KMS-11 (cell line): ENCODE measurements at regions not wholly inside any gene's neighbourhood (a gene's known extent, or its start where the extent isn't known, plus 50 kb on each side); places are given as distances from the start of the nearest gene placed in this dataset.

Experiments used
- H2AFZ ChIP-seq: fragments of 200-600 bp; sonication (generic); 2 replicates; pipeline ENCODE4 v1.6.1; 2016; ENCODE audit warnings: antibody characterized with exemption, mixed run types, low read depth
- H3K27ac ChIP-seq: fragments of 200-600 bp; sonication (generic); 2 replicates; pipeline ENCODE4 v1.6.1; 2016; ENCODE audit warnings: mild to moderate bottlenecking, mixed run types
- H3K27me3 ChIP-seq: fragments of 200-600 bp; sonication (generic); 2 replicates; pipeline ENCODE4 v1.6.1; 2017; ENCODE audit warnings: mild to moderate bottlenecking, low read depth, mixed run types, moderate library complexity; ENCODE audit not compliant: insufficient read depth
- H3K36me3 ChIP-seq: fragments of 200-600 bp; sonication (generic); 2 replicates; pipeline ENCODE4 v1.6.1; 2017; ENCODE audit warnings: mild to moderate bottlenecking, mixed run types; ENCODE audit not compliant: insufficient read depth
- H3K4me1 ChIP-seq: fragments of 200-600 bp; sonication (generic); 2 replicates; pipeline ENCODE4 v1.6.1; 2016; ENCODE audit warnings: mild to moderate bottlenecking, low read depth, mixed run types; ENCODE audit not compliant: poor library complexity, severe bottlenecking
- H3K4me2 ChIP-seq: fragments of 200-600 bp; sonication (generic); 2 replicates; pipeline ENCODE4 v1.7.0; 2016; ENCODE audit warnings: mild to moderate bottlenecking, mixed run types
- H3K4me3 ChIP-seq: fragments of 200-600 bp; sonication (generic); IDR thresholded peaks from 2 replicates; pipeline ENCODE4 v1.6.1; 2017; ENCODE audit warnings: low read depth, low read length, mixed read lengths; ENCODE audit not compliant: insufficient read depth
- H3K79me2 ChIP-seq: fragments of 200-600 bp; sonication (generic); 2 replicates; pipeline ENCODE4 v1.6.1; 2016; ENCODE audit warnings: low read depth, mixed run types; ENCODE audit not compliant: insufficient read depth
- H3K9ac ChIP-seq: fragments of 200-600 bp; sonication (generic); 2 replicates; pipeline ENCODE4 v1.6.1; 2016; ENCODE audit warnings: mild to moderate bottlenecking, mixed run types
- H4K20me1 ChIP-seq: fragments of 200-600 bp; sonication (generic); 2 replicates; pipeline ENCODE4 v1.6.1; 2016; ENCODE audit warnings: mild to moderate bottlenecking, mixed run types; ENCODE audit not compliant: insufficient read depth
- TF ChIP-seq, protein P1 (sequence below): fragments of 200-600 bp; sonication (generic); conservative IDR thresholded peaks from 2 replicates; pipeline ENCODE4 v1.6.1; 2017; ENCODE audit warnings: low read depth, mild to moderate bottlenecking, antibody characterized with exemption, low read length, moderate library complexity, mixed read lengths

DNA sequence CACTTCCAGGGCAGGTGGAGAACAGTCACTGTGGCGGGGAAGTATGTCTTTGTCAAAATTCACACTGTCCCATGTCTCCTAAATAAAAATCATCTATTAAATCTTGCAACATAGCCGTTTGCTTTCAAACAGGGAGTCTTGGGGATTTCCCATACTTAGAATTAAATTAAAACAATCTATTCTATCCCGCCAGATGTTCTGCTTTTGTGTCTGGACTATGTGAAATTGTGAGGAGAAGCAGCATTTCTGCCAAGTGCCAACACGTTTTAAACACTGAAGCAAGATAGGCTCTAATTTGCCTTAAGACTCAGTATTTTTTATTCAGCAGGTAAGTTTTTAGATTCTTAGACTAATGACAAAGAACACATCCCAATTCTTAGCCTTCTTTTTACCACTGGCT, 73.7 kb downstream of the SPATA31C2 start:
- Histone ChIP-seq H4K20me1 (no peaks in the 10 kb centered on the region), H3K4me2 (no peak overlapping the region), H3K79me2 (no peaks in the 10 kb centered on the region), H3K27ac (no peak overlapping the region), H3K27me3 (no peaks in the 10 kb centered on the region), H3K36me3 (no peaks in the 10 kb centered on the region), H3K9ac (no peak overlapping the region), H2AFZ (no peak overlapping the region), H3K4me1 (no peaks in the 10 kb centered on the region), H3K4me3 (no peak overlapping the region)
- TF ChIP-seq, protein P1, sequence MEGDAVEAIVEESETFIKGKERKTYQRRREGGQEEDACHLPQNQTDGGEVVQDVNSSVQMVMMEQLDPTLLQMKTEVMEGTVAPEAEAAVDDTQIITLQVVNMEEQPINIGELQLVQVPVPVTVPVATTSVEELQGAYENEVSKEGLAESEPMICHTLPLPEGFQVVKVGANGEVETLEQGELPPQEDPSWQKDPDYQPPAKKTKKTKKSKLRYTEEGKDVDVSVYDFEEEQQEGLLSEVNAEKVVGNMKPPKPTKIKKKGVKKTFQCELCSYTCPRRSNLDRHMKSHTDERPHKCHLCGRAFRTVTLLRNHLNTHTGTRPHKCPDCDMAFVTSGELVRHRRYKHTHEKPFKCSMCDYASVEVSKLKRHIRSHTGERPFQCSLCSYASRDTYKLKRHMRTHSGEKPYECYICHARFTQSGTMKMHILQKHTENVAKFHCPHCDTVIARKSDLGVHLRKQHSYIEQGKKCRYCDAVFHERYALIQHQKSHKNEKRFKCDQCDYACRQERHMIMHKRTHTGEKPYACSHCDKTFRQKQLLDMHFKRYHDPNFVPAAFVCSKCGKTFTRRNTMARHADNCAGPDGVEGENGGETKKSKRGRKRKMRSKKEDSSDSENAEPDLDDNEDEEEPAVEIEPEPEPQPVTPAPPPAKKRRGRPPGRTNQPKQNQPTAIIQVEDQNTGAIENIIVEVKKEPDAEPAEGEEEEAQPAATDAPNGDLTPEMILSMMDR = no peak

DNA sequence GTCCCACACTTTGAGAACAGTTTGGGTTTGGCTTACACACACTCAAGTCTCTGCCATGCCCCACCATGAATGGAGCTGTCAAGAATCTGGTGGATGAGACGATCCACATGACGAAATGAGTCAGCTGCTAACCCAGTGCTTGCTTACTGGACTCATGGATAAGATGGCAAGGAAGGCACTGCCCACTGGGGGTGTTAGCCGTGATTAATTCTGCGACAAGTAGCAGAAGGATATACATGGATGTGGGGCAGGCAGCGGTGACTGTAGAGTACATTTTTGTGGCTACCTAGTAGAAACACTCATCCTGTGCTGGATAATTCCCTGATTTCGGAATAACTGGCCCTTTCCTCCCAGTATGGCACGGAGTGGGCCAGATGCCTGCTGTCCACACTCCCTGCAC, 77.5 kb downstream of the SPATA31C2 start:
- no peaks in the 10 kb centered on the region for H3K4me1 ChIP-seq
- H3K4me2 ChIP-seq = no peak overlapping the region
- no peak overlapping the region for H3K27ac ChIP-seq
- H3K4me3 ChIP-seq = no peak overlapping the region
- no peaks in the 10 kb centered on the region for H4K20me1 ChIP-seq
- no peaks in the 10 kb centered on the region for H3K79me2 ChIP-seq
- no peaks in the 10 kb centered on the region for H3K27me3 ChIP-seq
- TF ChIP-seq, protein P1 = no peak
- no peaks in the 10 kb centered on the region for H3K36me3 ChIP-seq
- H3K9ac ChIP-seq = no peak overlapping the region
- H2AFZ ChIP-seq = no peak overlapping the region

DNA sequence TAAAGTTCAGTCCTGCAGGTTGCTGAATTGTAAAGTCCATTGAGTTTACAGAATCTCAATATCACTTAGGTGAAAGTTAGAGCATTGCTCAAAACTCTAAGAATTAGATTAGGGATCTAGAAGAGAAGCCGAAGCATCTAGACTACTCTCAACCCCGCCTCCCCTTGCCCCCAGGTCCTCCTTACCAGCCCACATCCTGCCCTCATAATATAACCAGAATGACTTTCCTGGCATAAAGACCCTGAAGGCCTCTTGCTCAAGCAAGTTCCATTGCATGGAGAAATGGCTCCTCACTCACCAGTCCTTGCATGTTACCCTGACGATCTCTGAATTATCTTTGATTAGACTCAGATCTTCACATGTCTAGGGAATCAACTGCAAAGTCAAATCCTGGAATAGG, 78.8 kb downstream of the SPATA31C2 start:
- Histone ChIP-seq H2AFZ (no peak overlapping the region), H3K4me1 (no peaks in the 10 kb centered on the region), H3K27me3 (no peaks in the 10 kb centered on the region), H4K20me1 (no peaks in the 10 kb centered on the region), H3K79me2 (no peaks in the 10 kb centered on the region), H3K36me3 (no peaks in the 10 kb centered on the region), H3K4me2 (no peak overlapping the region), H3K27ac (no peak overlapping the region), H3K4me3 (no peak overlapping the region), H3K9ac (no peak overlapping the region)
- TF ChIP-seq, protein P1 = no peak

DNA sequence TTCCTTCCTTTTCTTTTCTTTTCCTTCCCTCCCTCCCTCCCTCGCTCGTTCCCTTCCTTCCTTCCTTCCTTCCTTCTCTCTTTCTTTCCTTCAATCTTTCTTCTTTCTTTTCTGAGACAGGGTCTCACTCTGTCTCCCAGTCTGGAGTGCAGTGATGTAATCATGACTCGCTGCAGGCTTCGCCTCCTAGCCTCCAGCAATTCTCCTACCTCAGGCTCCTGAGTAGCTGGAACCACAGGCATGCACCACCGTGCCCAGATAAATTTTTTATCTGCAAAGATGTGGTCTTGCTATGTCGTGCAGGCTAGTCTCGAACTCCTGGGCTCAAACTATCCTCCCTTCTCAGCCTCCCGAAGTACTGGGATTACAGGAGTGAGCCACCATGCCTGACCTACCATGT, 81.4 kb downstream of the SPATA31C2 start:
- no peaks in the 10 kb centered on the region for H4K20me1 ChIP-seq
- no peaks in the 10 kb centered on the region for H3K36me3 ChIP-seq
- TF ChIP-seq, protein P1 = no peak
- H3K27me3 ChIP-seq = no peaks in the 10 kb centered on the region
- H2AFZ ChIP-seq = no peak overlapping the region
- no peaks in the 10 kb centered on the region for H3K79me2 ChIP-seq
- no peak overlapping the region for H3K9ac ChIP-seq
- H3K4me2 ChIP-seq = no peak overlapping the region
- H3K4me1 ChIP-seq = no peaks in the 10 kb centered on the region
- H3K27ac ChIP-seq = no peak overlapping the region
- no peak overlapping the region for H3K4me3 ChIP-seq
